ENCODE measurements at regions not wholly inside any gene's neighbourhood (a gene's known extent, or its start where the extent isn't known, plus 50 kb on each side); places are given as distances from the start of the nearest gene placed in this dataset.

GRCh38 chrX:37943554-37944344 is 62.6 kb upstream of the SYTL5 start:
- Mint-ChIP-seq H3K4me1 (ENCODE audit: low read depth) (no peaks in the 10 kb centered on the region), H3K9me3 (no peaks in the 10 kb centered on the region), H3K36me3 (ENCODE audit: low read depth) (no peaks in the 10 kb centered on the region), H3K27ac (no peak overlapping the region), H3K4me3 (no peak overlapping the region), H3K27me3 (ENCODE audit: low read depth) (peaks cover 2% of the 10 kb centered on the region)
- intact Hi-C loops (cut with micrococcal nuclease): no loop called here
- CTCF ChIA-PET: no interaction called here
- DNase-seq: no peak

- Mint-ChIP-seq H3K4me1 (ENCODE audit: low read depth) (no peaks in the 10 kb centered on the region), H3K27me3 (ENCODE audit: low read depth) (peaks cover 2% of the 10 kb centered on the region), H3K27ac (no peak overlapping the region), H3K36me3 (ENCODE audit: low read depth) (no peaks in the 10 kb centered on the region), H3K9me3 (no peaks in the 10 kb centered on the region), H3K4me3 (no peak overlapping the region)
- DNase-seq: no peak
- intact Hi-C loops (cut with micrococcal nuclease): no loop called here
- CTCF ChIA-PET: no interaction called here
These were observed 60.2 kb upstream of the SYTL5 start for GRCh38 chrX:37946197-37946596.

GRCh38 chrX:37955273-37955672 is 51.1 kb upstream of the SYTL5 start:
- no peak for DNase-seq
- Mint-ChIP-seq H3K9me3 (no peaks in the 10 kb centered on the region), H3K4me3 (no peak overlapping the region), H3K4me1 (ENCODE audit: low read depth) (no peaks in the 10 kb centered on the region), H3K36me3 (ENCODE audit: low read depth) (no peaks in the 10 kb centered on the region), H3K27ac (no peak overlapping the region), H3K27me3 (ENCODE audit: low read depth) (no peaks in the 10 kb centered on the region)
- CTCF ChIA-PET: no interaction called here
- intact Hi-C loops (cut with micrococcal nuclease): no loop called here

GRCh38 chrX:37956223-37956622 is 50.1 kb upstream of the SYTL5 start:
- CTCF ChIA-PET: no interaction called here
- intact Hi-C loops (cut with micrococcal nuclease): no loop called here
- H3K4me3 Mint-ChIP-seq: no peak overlapping the region

More at GRCh38 chrX:37956223-37956622, 50.1 kb upstream of the SYTL5 start:
- H3K27ac Mint-ChIP-seq: no peak overlapping the region
- no peaks in the 10 kb centered on the region for H3K27me3 Mint-ChIP-seq (ENCODE audit: low read depth)
- no peak for DNase-seq
- H3K4me1 Mint-ChIP-seq (ENCODE audit: low read depth): no peaks in the 10 kb centered on the region
- H3K36me3 Mint-ChIP-seq (ENCODE audit: low read depth): no peaks in the 10 kb centered on the region
- no peaks in the 10 kb centered on the region for H3K9me3 Mint-ChIP-seq
